IMR-90 (cell line): ENCODE measurements at regions not wholly inside any gene's neighbourhood (a gene's known extent, or its start where the extent isn't known, plus 50 kb on each side); places are given as distances from the start of the nearest gene placed in this dataset.

ENCODE experiments used
- BHLHE40 ChIP-seq: fragments of 150-350 bp; IDR thresholded peaks from 2 replicates; pipeline ENCODE4 v1.6.1; 2016; ENCODE audit warnings: mild to moderate bottlenecking, low read depth, low read length
- FOS ChIP-seq: fragments of 150-350 bp; IDR thresholded peaks from 2 replicates; pipeline ENCODE4 v1.6.1; 2016; ENCODE audit warnings: low read depth, low read length
- MAFK ChIP-seq: IDR thresholded peaks from 2 replicates; pipeline ENCODE4 v1.6.1; 2012; ENCODE audit warnings: low read depth, low read length, improper control_type of control experiment
- MXI1 ChIP-seq: IDR thresholded peaks from 2 replicates; pipeline ENCODE4 v1.6.1; 2012; ENCODE audit warnings: low read depth, mild to moderate bottlenecking, low read length, moderate library complexity, borderline replicate concordance
- NFE2L2 ChIP-seq: fragments of 150-350 bp; IDR thresholded peaks from 2 replicates; pipeline ENCODE4 v1.6.1; 2016; ENCODE audit warnings: low read depth, mild to moderate bottlenecking, low read length
- POLR2A ChIP-seq: IDR thresholded peaks from 2 replicates; pipeline ENCODE4 v1.6.1; 2012; ENCODE audit warnings: mild to moderate bottlenecking, low read depth, low read length
- RAD21 ChIP-seq: IDR thresholded peaks from 2 replicates; pipeline ENCODE4 v1.6.1; 2012; ENCODE audit warnings: low read length, improper control_type of control experiment
- SMC3 ChIP-seq: fragments of 150-350 bp; IDR thresholded peaks from 2 replicates; pipeline ENCODE4 v1.6.1; 2016; ENCODE audit warnings: low read depth, mild to moderate bottlenecking, antibody characterized with exemption, low read length, moderate library complexity
- TF ChIP-seq, protein P1 (sequence below): conservative IDR thresholded peaks from 2 replicates; pipeline ENCODE4 v1.5.1; 2012; ENCODE audit warnings: mild to moderate bottlenecking, low read depth, low read length, improper control_type of control experiment
- TF ChIP-seq, protein P2 (sequence below): fragments of 150-350 bp; IDR thresholded peaks from 2 replicates; pipeline ENCODE4 v1.6.1; 2017; ENCODE audit warnings: mild to moderate bottlenecking, antibody characterized with exemption, low read length, low read depth
- TF ChIP-seq, protein P3 (sequence below): fragments of 150-350 bp; IDR thresholded peaks from 2 replicates; pipeline ENCODE4 v1.6.1; 2016; ENCODE audit warnings: low read depth, mild to moderate bottlenecking, low read length, moderate library complexity, borderline replicate concordance

DNA sequence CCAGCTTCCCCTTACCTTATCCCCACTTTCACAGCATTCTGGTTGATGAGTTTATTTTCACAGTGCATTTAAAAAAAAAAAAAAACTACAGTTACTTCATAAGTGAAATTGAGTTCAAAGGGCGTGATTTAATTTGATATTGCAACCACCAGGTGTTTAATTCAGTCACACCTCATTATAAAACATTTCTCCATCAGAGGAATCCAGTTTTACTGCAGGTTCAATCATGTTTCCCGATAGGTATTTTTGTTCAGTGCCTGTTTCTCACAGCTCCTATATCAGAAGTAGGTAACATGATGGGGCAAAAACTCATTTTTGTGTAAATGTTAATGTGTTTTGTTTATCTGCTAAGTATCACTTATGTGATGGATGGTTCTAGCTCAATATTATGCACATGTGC is 102.3 kb upstream of the PCDH7 start:
- TF ChIP-seq, protein P1, sequence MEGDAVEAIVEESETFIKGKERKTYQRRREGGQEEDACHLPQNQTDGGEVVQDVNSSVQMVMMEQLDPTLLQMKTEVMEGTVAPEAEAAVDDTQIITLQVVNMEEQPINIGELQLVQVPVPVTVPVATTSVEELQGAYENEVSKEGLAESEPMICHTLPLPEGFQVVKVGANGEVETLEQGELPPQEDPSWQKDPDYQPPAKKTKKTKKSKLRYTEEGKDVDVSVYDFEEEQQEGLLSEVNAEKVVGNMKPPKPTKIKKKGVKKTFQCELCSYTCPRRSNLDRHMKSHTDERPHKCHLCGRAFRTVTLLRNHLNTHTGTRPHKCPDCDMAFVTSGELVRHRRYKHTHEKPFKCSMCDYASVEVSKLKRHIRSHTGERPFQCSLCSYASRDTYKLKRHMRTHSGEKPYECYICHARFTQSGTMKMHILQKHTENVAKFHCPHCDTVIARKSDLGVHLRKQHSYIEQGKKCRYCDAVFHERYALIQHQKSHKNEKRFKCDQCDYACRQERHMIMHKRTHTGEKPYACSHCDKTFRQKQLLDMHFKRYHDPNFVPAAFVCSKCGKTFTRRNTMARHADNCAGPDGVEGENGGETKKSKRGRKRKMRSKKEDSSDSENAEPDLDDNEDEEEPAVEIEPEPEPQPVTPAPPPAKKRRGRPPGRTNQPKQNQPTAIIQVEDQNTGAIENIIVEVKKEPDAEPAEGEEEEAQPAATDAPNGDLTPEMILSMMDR: no peak
- TF ChIP-seq RAD21: no peak
- TF ChIP-seq POLR2A: no peak
- TF ChIP-seq, protein P2, sequence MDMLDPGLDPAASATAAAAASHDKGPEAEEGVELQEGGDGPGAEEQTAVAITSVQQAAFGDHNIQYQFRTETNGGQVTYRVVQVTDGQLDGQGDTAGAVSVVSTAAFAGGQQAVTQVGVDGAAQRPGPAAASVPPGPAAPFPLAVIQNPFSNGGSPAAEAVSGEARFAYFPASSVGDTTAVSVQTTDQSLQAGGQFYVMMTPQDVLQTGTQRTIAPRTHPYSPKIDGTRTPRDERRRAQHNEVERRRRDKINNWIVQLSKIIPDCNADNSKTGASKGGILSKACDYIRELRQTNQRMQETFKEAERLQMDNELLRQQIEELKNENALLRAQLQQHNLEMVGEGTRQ: no peak
- TF ChIP-seq, protein P3, sequence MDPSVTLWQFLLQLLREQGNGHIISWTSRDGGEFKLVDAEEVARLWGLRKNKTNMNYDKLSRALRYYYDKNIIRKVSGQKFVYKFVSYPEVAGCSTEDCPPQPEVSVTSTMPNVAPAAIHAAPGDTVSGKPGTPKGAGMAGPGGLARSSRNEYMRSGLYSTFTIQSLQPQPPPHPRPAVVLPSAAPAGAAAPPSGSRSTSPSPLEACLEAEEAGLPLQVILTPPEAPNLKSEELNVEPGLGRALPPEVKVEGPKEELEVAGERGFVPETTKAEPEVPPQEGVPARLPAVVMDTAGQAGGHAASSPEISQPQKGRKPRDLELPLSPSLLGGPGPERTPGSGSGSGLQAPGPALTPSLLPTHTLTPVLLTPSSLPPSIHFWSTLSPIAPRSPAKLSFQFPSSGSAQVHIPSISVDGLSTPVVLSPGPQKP: no peak
- TF ChIP-seq MAFK: no peak
- no peak for TF ChIP-seq NFE2L2
- TF ChIP-seq FOS: no peak
- TF ChIP-seq MXI1: no peak
- no peak for TF ChIP-seq SMC3
- no peak for TF ChIP-seq BHLHE40
